Heart left ventricle (tissue), 16 donors: ENCODE measurements at regions not wholly inside any gene's neighbourhood (a gene's known extent, or its start where the extent isn't known, plus 50 kb on each side); places are given as distances from the start of the nearest gene placed in this dataset.

Experiments
- ATAC-seq, 4 donors: fragments of 200-7000 bp; cut with Tn5 transposase; one replicate each; pipeline ENCODE4 v1.9.1; 2020 to 2022; ENCODE audit warnings: moderate library complexity in 4 of 4, mild to moderate bottlenecking in 3 of 4, moderate number of reproducible peaks in 1 of 4
- DNase-seq, 5 donors: peaks; one replicate each; pipeline ENCODE4 v3.0.0-alpha.2; 2020
- H3K27ac ChIP-seq, 12 donors: fragments of 200-600 bp; sonication (generic) in 4 of 12; one replicate each; pipeline versions ENCODE4 v1.5.0 to v1.8.0; 2016 to 2022; ENCODE audit warnings: mild to moderate bottlenecking in 2 of 12
- H3K27me3 ChIP-seq, 9 donors: fragments of 200-600 bp; sonication (generic) in 2 of 9; one replicate each; pipeline versions ENCODE4 v1.5.1 to v1.8.0; 2016 to 2022; ENCODE audit warnings: mild to moderate bottlenecking in 3 of 9
- H3K36me3 ChIP-seq, 9 donors: fragments of 200-600 bp; sonication (generic) in 2 of 9; one replicate each; pipeline versions ENCODE4 v1.5.0 to v1.8.0; 2018 to 2022; ENCODE audit warnings: mild to moderate bottlenecking in 2 of 9
- H3K4me1 ChIP-seq, 12 donors: fragments of 200-600 bp; sonication (generic) in 4 of 12; one replicate each; pipeline versions ENCODE4 v1.5.0 to v1.8.0; 2016 to 2022; ENCODE audit warnings: mild to moderate bottlenecking in 3 of 12
- H3K4me3 ChIP-seq, 12 donors: fragments of 200-600 bp; sonication (generic) in 4 of 12; one replicate each; pipeline versions ENCODE4 v1.5.0 to v1.8.0; 2017 to 2022; ENCODE audit warnings: mild to moderate bottlenecking in 9 of 12, moderate library complexity in 4 of 12
- H3K9me3 ChIP-seq, 12 donors: fragments of 200-600 bp; sonication (generic) in 4 of 12; one replicate each; pipeline versions ENCODE4 v1.5.0 to v1.8.0; 2016 to 2022; ENCODE audit warnings: mild to moderate bottlenecking in 1 of 12
- CTCF ChIP-seq, 12 donors: fragments of 200-600 bp; sonication (generic) in 4 of 12; IDR thresholded peaks; one replicate each; pipeline versions ENCODE4 v1.5.0 to v1.8.0; 2018 to 2022; ENCODE audit warnings: antibody characterized with exemption in 12 of 12, mild to moderate bottlenecking in 5 of 12
- POLR2A ChIP-seq, 2 donors: fragments of 450-650 bp; IDR thresholded peaks; one replicate each; pipeline ENCODE4 v1.6.1; 2017; ENCODE audit warnings: antibody characterized with exemption in 2 of 2, mild to moderate bottlenecking in 2 of 2, moderate library complexity in 2 of 2
- WGBS, 4 donors: extraction: QIAGEN DNeasy Blood & Tissue Kit in 2 of 4; methylation state at CpG; one replicate each; pipeline versions ENCODE4 v1.1.5 to v1.1.7; 2013 to 2018; 5-methylcytosine and 5-hydroxymethylcytosine counted together
- intact Hi-C, 10 donors: fragments of 100-400 bp; cut with DNase I; formaldehyde crosslinking; loops; one replicate each; pipeline versions ENCODE4 v1.11.1 to v1.14.2; 2022
- donor health status: ischemic (EF 13 %, LVEDD 7.1; RV severe dilation, severe dysfunction).
- donor health status: healthy with polysubstance abuse.
- donor health status: DM: no; HTN: yes; CAD: no.
- donor health status: DM: no; HTN: no; CAD: no.
- donor health status: ischemic (EF 25% LVEDD 6.9; RV normal size, moderate dysfunction).
- donor health status: ischemic (EF 25% LVEDD 5.7; RV mildly dilated, moderate dysfunction).
- donor health status: healthy.
- donor health status: DM: yes; HTN: yes; CAD: no.
- donor health status: ischemic (EF 35%, LVEDD 5.7; RV mildly dilated, moderate dysfunction).
- donor health status: nonischemic (EF 11% LVEDD 7.7; RV severe dilation, severe dysfunction).
- donor health status: DM: yes; HTN: yes; CAD: no.
- donor health status: PGD.
- donor health status: ischemic (EF 29% LVEDD 5.4; RV normal size, mild dysfunction).
- donor health status: nonischemic (EF 23%, LVEDD 6.1; RV moderate dilation, normal function).

- Histone ChIP-seq H3K4me3 (no peak overlapping the region), H3K36me3 (no peaks in the 10 kb centered on the region), H3K4me1 (no peaks in the 10 kb centered on the region), H3K27ac (no peak overlapping the region), H3K9me3 (no peaks in the 10 kb centered on the region), H3K27me3 (no peaks in the 10 kb centered on the region)
- TF ChIP-seq POLR2A (IDR thresholded peaks at IDR 0.05) (no peak), CTCF (IDR thresholded peaks at IDR 0.05) (no peak)
- DNase-seq, result no peak
- intact Hi-C loops, result no loop called here
- ATAC-seq, result no peak
Measured at GRCh38 chr2:146444085-146444484, 1400.7 kb upstream of the ACVR2A start.

GRCh38 chr2:146438246-146438645 lies 1406.6 kb upstream of the ACVR2A start:
- intact Hi-C loops, result no loop called here
- TF ChIP-seq POLR2A (IDR thresholded peaks at IDR 0.05), result no peak
- TF ChIP-seq CTCF (IDR thresholded peaks at IDR 0.05), result no peak
- Histone ChIP-seq H3K4me1 (no peaks in the 10 kb centered on the region), H3K9me3 (no peaks in the 10 kb centered on the region), H3K4me3 (no peak overlapping the region), H3K27ac (no peak overlapping the region), H3K27me3 (no peaks in the 10 kb centered on the region), H3K36me3 (no peaks in the 10 kb centered on the region)
- ATAC-seq, result no peak
- DNase-seq, result no peak

- 45 to 52% (median 47%) methylated on average over 2 of the region's 2 CpGs for WGBS, 4 donors
- no peak for ATAC-seq
- no peak for DNase-seq
- Histone ChIP-seq H3K9me3 (no peaks in the 10 kb centered on the region), H3K36me3 (no peaks in the 10 kb centered on the region), H3K4me3 (no peak overlapping the region), H3K27ac (no peak overlapping the region), H3K4me1 (no peaks in the 10 kb centered on the region), H3K27me3 (no peaks in the 10 kb centered on the region)
- TF ChIP-seq CTCF (IDR thresholded peaks at IDR 0.05) (no peak), POLR2A (IDR thresholded peaks at IDR 0.05) (no peak)
- intact Hi-C loops, result no loop called here
Measured at GRCh38 chr2:146437712-146438111, 1407.1 kb upstream of the ACVR2A start.

GRCh38 chr2:146433116-146433875 lies 1411.5 kb upstream of the ACVR2A start:
- no peaks in the 10 kb centered on the region for H3K36me3 ChIP-seq
- WGBS, 4 donors, result 93 to 95% (median 94%) methylated on average over 8 of the region's 8 CpGs
- intact Hi-C loops, result no loop called here
- DNase-seq (no peak), ATAC-seq (no peak)
- no peaks in the 10 kb centered on the region for H3K9me3 ChIP-seq
- H3K27me3 ChIP-seq, result no peaks in the 10 kb centered on the region
- H3K4me1 ChIP-seq, result no peaks in the 10 kb centered on the region
- no peak overlapping the region for H3K4me3 ChIP-seq
- H3K27ac ChIP-seq, result no peak overlapping the region
- TF ChIP-seq POLR2A (IDR thresholded peaks at IDR 0.05), result no peak
- no peak for TF ChIP-seq CTCF (IDR thresholded peaks at IDR 0.05)
